Keratinocyte (primary cell): ENCODE measurements at regions not wholly inside any gene's neighbourhood (a gene's known extent, or its start where the extent isn't known, plus 50 kb on each side); places are given as distances from the start of the nearest gene placed in this dataset.
A peak's percentile ranks its signal among the peaks of the same experiment; 100 is the strongest.

ENCODE experiments used
- DNase-seq: peaks from one replicate; pipeline ENCODE4 v3.0.0-alpha.2; 2011; ENCODE audit warnings: low read depth, missing footprints, low spot score
- FAIRE-seq: peaks from 2 replicates; lab custom pipeline; 2011; peaks lifted over from hg19 to GRCh38; lab: Jason Lieb, UNC
- H2AFZ ChIP-seq: 2 replicates; pipeline ENCODE4 v1.6.0; 2012; ENCODE audit warnings: low read length, control low read depth, inconsistent platforms; ENCODE audit not compliant: control insufficient read depth
- H3K27ac ChIP-seq: 2 replicates; pipeline ENCODE4 v1.5.1; 2011; ENCODE audit warnings: low read length; ENCODE audit not compliant: control insufficient read depth, insufficient read depth
- H3K27me3 ChIP-seq: 3 replicates; pipeline ENCODE4 v1.6.0; 2011; ENCODE audit warnings: low read length; ENCODE audit not compliant: control insufficient read depth, insufficient read depth; ENCODE audit errors: extremely low read depth
- H3K36me3 ChIP-seq, 2 experiments: 2 replicates in 1 of 2; 3 replicates in 1 of 2; pipeline ENCODE4 v1.5.1; 2011; ENCODE audit warnings: low read length in 2 of 2, mild to moderate bottlenecking in 1 of 2; ENCODE audit not compliant: control insufficient read depth in 2 of 2, insufficient read depth in 2 of 2; ENCODE audit errors: extremely low read depth in 1 of 2
- H3K4me1 ChIP-seq: 3 replicates; pipeline ENCODE4 v1.5.1; 2011; ENCODE audit warnings: low read length; ENCODE audit not compliant: control insufficient read depth, insufficient read depth; ENCODE audit errors: extremely low read depth
- H3K4me2 ChIP-seq: 3 replicates; pipeline ENCODE4 v1.6.0; 2011; ENCODE audit warnings: low read depth, low read length; ENCODE audit not compliant: control insufficient read depth, insufficient read depth; ENCODE audit errors: extremely low read depth
- H3K4me3 ChIP-seq, 3 experiments: fragments of 200-600 bp in 1 of 3; sonication (generic) in 1 of 3; 2 replicates in 2 of 3; 3 replicates in 1 of 3; pipeline ENCODE4 v1.5.1; 2011 to 2016; ENCODE audit warnings: low read length in 3 of 3, mild to moderate bottlenecking in 3 of 3, control low read depth in 2 of 3, inconsistent platforms in 1 of 3, low read depth in 1 of 3, mixed read lengths in 1 of 3, mixed run types in 1 of 3, moderate library complexity in 1 of 3; ENCODE audit not compliant: control insufficient read depth in 2 of 3, insufficient read depth in 2 of 3; ENCODE audit errors: extremely low read depth in 1 of 3
- H3K79me2 ChIP-seq: 2 replicates; pipeline ENCODE4 v1.6.0; 2012; ENCODE audit warnings: low read length; ENCODE audit not compliant: control insufficient read depth, insufficient read depth
- H3K9ac ChIP-seq: 3 replicates; pipeline ENCODE4 v1.6.0; 2011; ENCODE audit warnings: low read length; ENCODE audit not compliant: control insufficient read depth, insufficient read depth; ENCODE audit errors: extremely low read depth
- H3K9me1 ChIP-seq: 3 replicates; pipeline ENCODE4 v1.6.0; 2011; ENCODE audit warnings: low read length; ENCODE audit not compliant: control insufficient read depth, insufficient read depth; ENCODE audit errors: extremely low read depth
- H3K9me3 ChIP-seq: 2 replicates; pipeline ENCODE4 v1.5.1; 2012; ENCODE audit warnings: low read depth, low read length; ENCODE audit not compliant: control insufficient read depth
- H4K20me1 ChIP-seq: 3 replicates; pipeline ENCODE4 v1.6.0; 2011; ENCODE audit warnings: low read length; ENCODE audit not compliant: control insufficient read depth, insufficient read depth; ENCODE audit errors: extremely low read depth
- EZH2 ChIP-seq: IDR thresholded peaks from one replicate; pipeline ENCODE4 v1.6.1; 2012; ENCODE audit warnings: inconsistent platforms, mild to moderate bottlenecking, low read length, moderate library complexity
- dilution Hi-C: fragments of 300-500 bp; cut with MboI; formaldehyde crosslinking; loops from one replicate; pipeline ENCODE4 v1.7.0; 2020; ENCODE audit warnings: low sequenced_read_pairs; ENCODE audit not compliant: extremely low pct_ligation_motif_present
- TF ChIP-seq, protein P1 (sequence below), 3 experiments: IDR thresholded peaks in 1 of 3; conservative IDR thresholded peaks in 1 of 3; optimal IDR thresholded peaks in 1 of 3; 2 replicates in 2 of 3; 3 replicates in 1 of 3; pipeline versions ENCODE3 to v1.5.1; 2011; ENCODE audit warnings: low read length in 3 of 3, mild to moderate bottlenecking in 3 of 3, moderate library complexity in 2 of 3, control low read depth in 1 of 3, inconsistent platforms in 1 of 3; ENCODE audit not compliant: insufficient read depth in 2 of 3; ENCODE audit errors: extremely low read depth in 1 of 3

DNA sequence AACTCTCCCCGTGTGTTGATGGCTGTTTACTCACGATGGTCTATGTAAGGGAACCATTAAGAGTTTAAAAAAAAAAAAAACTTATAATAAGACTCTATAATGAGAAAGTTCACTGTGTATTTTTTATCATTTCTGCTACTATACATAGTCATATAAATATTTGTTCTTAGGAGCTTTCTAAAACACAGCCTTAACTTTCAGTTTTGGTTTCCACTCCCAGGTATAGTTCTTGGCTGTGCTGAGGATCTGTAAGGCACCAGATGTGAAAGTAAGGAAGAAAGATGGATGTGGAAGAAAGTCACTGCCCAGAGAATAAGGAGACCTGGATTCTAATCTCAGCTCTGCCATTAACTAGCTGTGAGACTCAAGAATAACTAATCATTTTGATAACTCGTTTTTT is 101.9 kb upstream of the THBS1 start:
- Histone ChIP-seq H3K4me3 (no peak overlapping the region), H3K27ac (no peak overlapping the region), H2AFZ (no peak overlapping the region), H3K27me3 (no peaks in the 10 kb centered on the region), H3K9me1 (no peaks in the 10 kb centered on the region), H3K36me3 (no peaks in the 10 kb centered on the region), H3K79me2 (no peaks in the 10 kb centered on the region), H3K4me1 (no peaks in the 10 kb centered on the region), H3K4me2 (no peak overlapping the region), H3K9ac (no peak overlapping the region), H4K20me1 (no peaks in the 10 kb centered on the region), H3K9me3 (no peaks in the 10 kb centered on the region)
- TF ChIP-seq, protein P1, sequence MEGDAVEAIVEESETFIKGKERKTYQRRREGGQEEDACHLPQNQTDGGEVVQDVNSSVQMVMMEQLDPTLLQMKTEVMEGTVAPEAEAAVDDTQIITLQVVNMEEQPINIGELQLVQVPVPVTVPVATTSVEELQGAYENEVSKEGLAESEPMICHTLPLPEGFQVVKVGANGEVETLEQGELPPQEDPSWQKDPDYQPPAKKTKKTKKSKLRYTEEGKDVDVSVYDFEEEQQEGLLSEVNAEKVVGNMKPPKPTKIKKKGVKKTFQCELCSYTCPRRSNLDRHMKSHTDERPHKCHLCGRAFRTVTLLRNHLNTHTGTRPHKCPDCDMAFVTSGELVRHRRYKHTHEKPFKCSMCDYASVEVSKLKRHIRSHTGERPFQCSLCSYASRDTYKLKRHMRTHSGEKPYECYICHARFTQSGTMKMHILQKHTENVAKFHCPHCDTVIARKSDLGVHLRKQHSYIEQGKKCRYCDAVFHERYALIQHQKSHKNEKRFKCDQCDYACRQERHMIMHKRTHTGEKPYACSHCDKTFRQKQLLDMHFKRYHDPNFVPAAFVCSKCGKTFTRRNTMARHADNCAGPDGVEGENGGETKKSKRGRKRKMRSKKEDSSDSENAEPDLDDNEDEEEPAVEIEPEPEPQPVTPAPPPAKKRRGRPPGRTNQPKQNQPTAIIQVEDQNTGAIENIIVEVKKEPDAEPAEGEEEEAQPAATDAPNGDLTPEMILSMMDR (optimal IDR thresholded peaks at IDR 0.05 in 1 of 3, IDR thresholded peaks at IDR 0.05 in 1 of 3, conservative IDR thresholded peaks at IDR 0.05 in 1 of 3; ENCODE audit: extremely low read depth in 1 of 3, insufficient read depth in 2 of 3, low read length in 3 of 3): no peak
- TF ChIP-seq EZH2: no peak
- dilution Hi-C loops: no loop called here
- FAIRE-seq (peak; percentile 5), DNase-seq (no peak)

DNA sequence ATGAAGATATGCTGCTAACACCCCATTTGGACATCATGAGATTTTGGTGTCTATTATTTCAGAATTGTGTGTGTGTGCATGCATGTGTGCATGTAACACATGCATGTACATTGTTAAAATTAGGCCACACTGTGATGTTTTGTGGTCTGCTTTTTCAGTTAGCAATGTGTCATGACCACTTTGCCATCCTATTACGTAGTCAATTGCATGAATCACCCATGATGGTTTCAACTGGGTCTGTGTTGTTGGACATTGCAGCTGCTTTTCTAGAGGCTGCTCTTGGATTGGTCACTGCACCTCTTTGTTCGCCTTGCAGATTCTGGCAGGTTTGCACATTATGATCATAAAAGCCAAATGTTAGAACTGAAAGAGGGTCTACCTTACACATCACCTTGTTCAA is 101.0 kb upstream of the THBS1 start:
- no peak overlapping the region for H3K9ac ChIP-seq
- H4K20me1 ChIP-seq: no peaks in the 10 kb centered on the region
- H3K36me3 ChIP-seq: no peaks in the 10 kb centered on the region
- no peaks in the 10 kb centered on the region for H3K4me1 ChIP-seq
- FAIRE-seq: peak; percentile 67
- TF ChIP-seq, protein P1 (optimal IDR thresholded peaks at IDR 0.05 in 1 of 3, IDR thresholded peaks at IDR 0.05 in 1 of 3, conservative IDR thresholded peaks at IDR 0.05 in 1 of 3; ENCODE audit: extremely low read depth in 1 of 3, insufficient read depth in 2 of 3, low read length in 3 of 3): no peak
- TF ChIP-seq EZH2: no peak
- H3K4me3 ChIP-seq: no peak overlapping the region
- no peak overlapping the region for H3K27ac ChIP-seq
- H3K9me1 ChIP-seq: no peaks in the 10 kb centered on the region
- dilution Hi-C loops: no loop called here
- no peak overlapping the region for H2AFZ ChIP-seq
- no peak for DNase-seq
- H3K27me3 ChIP-seq: no peaks in the 10 kb centered on the region
- no peak overlapping the region for H3K4me2 ChIP-seq
- H3K9me3 ChIP-seq: no peaks in the 10 kb centered on the region
- H3K79me2 ChIP-seq: no peaks in the 10 kb centered on the region
